ENCODE measurements at regions not wholly inside any gene's neighbourhood (a gene's known extent, or its start where the extent isn't known, plus 50 kb on each side); places are given as distances from the start of the nearest gene placed in this dataset.

GRCh38 chr3:161754420-161755053 is 257.9 kb downstream of the OTOL1 start:
- no peak for TF ChIP-seq EZH2 (IDR thresholded peaks at IDR 0.05; ENCODE audit: borderline replicate concordance, low read depth, low read length, poor library complexity, severe bottlenecking)
- TF ChIP-seq CTCF (conservative IDR thresholded peaks at IDR 0.05; ENCODE audit: low read depth, low read length), result no peak

Measured in A673 (cell line).